Umbilical cord (tissue), 1 donor: ENCODE measurements at regions not wholly inside any gene's neighbourhood (a gene's known extent, or its start where the extent isn't known, plus 50 kb on each side); places are given as distances from the start of the nearest gene placed in this dataset.
"Not testable (repeated sequence)": the region's sequence is repeated elsewhere in the genome, so short reads cannot be mapped to it uniquely, and the experiment has no call there.

Source experiments
- DNase-seq: peaks from one replicate; pipeline ENCODE4 v3.0.0-alpha.2; 2015; ENCODE audit warnings: low spot score

DNA sequence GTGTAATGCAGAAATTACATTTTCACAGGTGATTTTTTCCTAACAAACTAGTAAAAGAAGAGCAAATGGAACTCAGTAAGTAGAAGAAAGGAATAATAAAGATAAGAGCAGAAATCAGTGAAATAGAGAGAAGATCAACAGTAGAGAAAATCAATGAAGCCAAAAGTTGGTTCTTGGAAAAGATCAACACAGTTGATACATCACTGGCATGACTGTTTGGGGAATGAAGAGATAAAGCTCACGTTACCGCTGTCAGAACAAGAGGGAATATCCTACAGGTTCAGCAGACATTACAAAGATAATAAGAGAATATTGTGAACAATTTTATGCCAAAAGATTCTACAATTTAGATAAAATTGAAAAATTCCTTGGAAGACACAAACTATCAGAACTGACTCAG lies 146.4 kb downstream of the ACTR3B start:
- no peak for DNase-seq

DNA sequence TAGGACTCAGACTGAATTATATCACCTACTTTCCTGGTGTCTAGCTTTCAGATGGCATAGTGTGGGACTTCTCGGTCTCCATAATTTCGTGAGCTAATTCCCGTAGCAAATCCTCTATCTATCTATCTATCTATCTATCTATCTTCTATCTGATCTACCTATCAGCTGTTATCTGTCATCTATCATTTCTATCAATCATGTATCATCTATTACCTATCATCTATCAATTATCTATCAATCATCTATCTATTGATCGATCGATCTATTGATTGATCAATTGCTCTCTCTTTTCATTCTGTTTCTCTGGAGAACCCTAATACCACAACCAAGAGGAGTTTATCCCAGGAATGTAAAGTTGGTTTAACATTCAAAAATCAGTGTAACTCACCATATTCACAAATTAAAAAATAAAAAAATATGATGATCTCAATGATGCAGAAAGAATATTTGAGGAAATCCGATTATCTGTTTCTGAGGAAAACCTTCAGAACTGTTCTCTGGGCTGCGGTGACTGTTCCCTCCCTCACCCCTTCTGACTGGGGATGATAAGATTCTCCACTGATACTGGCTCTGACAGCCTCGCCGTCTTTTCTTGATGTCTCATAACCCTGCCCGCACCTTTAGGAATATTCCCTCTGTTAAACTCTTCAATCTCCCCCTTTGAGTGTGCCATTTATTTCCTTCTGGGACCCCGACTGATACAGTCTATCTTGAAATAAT lies 147.7 kb downstream of the ACTR3B start:
- DNase-seq, result no peak

DNA sequence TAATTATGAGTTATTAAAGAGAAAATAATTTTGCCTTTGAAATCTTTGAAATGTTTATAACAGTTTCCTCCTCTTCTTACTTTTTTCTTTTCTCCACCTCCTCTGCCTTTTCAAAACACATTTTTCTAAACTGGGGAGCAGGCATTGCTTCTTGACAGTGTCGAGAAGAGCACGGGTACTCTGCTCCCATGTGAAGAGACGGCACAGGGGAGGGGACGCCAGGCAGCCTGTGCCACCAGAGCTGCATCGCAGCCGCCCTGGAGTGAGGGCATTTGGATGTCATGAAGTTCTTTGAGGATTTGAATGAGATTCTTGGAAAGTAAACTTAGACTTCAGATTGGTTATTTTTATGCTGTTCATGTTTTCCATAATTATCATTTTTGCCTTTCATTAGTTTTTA lies 149.7 kb downstream of the ACTR3B start:
- DNase-seq, result no peak

DNA sequence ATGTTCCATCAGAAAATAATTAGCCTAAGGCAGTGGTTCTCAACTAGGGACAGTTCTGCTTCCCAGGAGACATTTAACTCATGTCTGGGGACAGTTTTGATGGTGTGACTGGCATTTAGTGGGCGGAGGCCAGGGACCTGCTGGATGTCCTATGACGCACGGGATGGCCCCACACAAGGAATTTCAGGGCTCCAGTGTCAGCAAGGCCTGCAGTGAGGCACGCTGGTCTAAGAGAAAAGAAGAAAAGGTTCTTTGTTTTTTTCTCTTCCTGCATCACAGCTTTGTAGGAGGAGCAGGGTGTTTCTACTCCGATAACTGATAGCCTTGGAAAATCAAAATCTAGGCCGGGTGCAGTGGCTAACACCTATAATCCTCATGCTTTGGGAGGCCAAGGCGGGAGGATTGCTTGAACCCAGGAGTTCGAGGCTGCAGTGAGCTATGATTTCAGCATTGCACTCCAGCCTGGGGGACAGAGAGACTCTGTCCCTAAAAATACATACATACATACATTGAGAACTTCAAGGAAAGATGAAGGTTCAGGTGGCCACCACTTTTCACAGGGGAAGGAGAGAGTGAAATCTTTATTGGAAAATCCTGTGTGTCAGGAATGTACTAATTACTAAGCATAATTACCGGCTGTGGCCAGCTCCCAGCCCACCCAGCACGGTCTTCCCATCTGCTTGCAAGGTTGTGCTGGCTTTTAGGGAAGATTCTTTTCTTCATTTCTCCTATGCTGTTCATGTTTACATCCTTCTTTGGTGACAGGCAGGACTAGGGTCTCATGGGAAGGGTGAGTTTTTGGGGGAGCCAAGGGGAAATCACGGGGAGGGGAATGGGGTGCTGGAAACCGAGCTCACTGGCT lies 150.4 kb downstream of the ACTR3B start:
- no peak for DNase-seq

GRCh38 chr7:152910545-152911225 lies 151.1 kb downstream of the ACTR3B start:
- no peak for DNase-seq

GRCh38 chr7:152911226-152911560 lies 151.6 kb downstream of the ACTR3B start:
- DNase-seq, result no peak

GRCh38 chr7:152911922-152912321 lies 152.4 kb downstream of the ACTR3B start:
- no peak for DNase-seq

DNA sequence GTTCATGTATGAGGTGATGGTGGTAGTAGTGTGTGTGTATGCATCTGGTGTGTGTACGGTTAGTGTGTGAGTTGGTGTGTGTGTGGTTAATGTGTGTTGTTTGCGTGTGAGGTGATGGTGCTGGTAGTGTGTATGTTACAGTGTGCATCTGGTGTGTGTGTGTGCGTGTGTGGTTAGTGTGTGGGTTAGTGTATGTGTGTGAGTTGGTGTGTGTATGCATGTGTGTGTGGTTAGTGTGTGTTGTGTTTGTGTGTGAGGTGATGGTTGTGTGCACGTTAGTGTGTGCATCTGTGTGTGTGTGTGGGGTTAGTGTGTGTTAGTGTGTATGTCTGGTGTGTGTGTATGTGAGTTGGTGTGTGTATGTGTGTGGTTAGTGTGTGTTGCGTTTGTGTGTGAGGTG lies 153.0 kb downstream of the ACTR3B start:
- no peak for DNase-seq

GRCh38 chr7:152913492-152913891 lies 153.9 kb downstream of the ACTR3B start:
- no peak for DNase-seq

GRCh38 chr7:152914014-152914844 lies 154.7 kb downstream of the ACTR3B start:
- DNase-seq, result no peak

- not testable (repeated sequence) for DNase-seq
These were observed 155.2 kb downstream of the ACTR3B start for GRCh38 chr7:152914845-152915102.

- DNase-seq, result no peak
These were observed 162.9 kb downstream of the ACTR3B start for GRCh38 chr7:152922318-152923081.

- DNase-seq, result no peak
These were observed 164.2 kb downstream of the ACTR3B start for GRCh38 chr7:152923711-152924110.

DNA sequence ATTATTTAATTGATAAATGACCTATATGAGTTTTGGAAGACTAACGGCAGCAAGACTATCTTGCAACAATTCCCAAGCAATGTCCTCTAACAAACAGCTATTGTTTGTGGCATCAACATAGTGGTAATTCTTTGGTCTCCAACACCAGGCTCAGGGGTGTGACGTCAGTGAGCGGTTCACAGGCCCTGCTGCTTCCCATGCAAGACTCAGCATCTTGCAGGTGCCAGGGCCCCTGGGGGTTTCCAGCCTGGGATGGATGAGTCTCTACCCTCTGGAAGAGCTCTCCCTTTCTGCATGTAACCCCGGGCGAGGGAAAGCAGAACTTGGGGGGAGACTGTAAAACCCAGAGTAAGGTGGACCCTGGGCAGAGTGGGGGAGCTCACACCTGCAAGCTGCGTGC lies 164.7 kb downstream of the ACTR3B start:
- no peak for DNase-seq

- no peak for DNase-seq
These were observed 165.4 kb downstream of the ACTR3B start for GRCh38 chr7:152924826-152925411.

DNA sequence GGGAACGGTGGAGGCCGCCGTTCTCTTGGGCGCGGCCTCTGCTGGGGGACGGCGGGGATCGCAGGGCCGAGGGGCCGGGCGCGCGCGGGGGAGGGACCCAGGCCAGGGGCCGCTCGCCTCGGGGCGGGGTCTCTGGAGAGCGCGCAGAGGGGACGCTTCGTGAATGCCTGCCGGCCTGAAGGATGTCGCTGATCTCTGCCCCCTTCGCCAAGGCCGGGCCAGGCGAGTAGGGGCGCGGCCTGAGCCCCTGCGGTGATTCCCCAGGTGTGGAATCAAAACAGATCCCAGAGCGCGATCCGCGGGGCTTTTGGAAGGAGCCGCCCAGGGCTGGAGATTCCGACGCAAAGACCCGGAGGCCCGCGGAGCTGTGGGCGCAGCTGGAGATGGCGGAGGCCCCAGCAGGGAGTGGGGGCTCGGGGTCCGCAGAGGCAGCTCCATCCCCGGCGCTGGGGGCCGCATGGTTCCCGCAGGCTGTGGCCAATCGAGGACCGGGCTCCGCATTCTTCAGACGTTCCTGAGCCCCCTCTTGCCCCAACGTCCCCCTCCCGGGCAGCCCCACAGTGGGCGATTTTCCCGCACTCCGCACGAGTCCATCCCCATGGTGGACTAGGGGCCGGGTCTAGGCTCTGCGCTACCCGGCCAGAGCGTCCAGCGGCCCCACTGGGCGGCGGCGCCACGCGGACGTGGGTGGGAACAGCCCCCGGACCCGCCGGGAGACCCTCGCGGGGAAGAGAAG lies 166.0 kb downstream of the ACTR3B start:
- DNase-seq, result peak; percentile 13

DNA sequence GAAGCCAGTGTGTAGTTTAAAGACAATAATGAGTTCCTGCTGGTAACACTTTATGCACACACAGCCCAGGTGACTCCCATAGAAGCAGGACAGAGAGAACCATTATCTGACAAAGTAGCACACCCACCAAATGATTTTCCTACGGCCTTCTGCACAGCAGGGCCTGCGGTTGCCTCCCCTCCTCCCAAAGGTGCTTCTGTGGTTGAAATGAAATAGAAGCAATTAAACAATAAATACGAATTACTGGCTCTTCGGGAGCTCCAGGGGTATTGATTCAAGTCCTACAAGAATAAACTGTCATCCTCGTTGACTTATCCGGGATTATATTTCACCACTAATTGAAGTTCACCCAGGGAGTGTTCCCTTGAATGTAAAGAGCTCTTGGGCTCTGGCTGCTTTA lies 172.1 kb downstream of the ACTR3B start:
- DNase-seq, result no peak

DNA sequence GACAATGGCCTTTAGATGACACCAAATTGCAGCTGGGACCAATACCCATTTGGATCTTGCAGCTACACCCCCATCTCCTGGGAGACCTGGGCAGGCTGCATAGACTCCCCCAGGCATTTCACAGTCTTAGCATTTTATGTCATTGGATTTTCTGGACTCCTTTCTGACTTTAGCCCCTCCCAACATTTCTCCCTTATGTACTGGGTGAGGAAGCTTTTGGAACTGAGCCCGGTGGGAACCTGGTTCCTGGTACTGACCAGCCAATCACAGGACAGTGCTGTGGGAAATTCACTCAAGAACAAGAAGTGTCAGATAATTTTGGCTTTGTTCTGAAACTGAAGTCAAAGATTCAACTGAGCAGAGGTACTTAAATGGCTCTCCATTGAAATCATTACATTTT lies 177.7 kb downstream of the ACTR3B start:
- DNase-seq, result no peak

- not testable (repeated sequence) for DNase-seq
These were observed 187.1 kb downstream of the ACTR3B start for GRCh38 chr7:152946616-152947015.

GRCh38 chr7:152947686-152948085 lies 188.1 kb downstream of the ACTR3B start:
- DNase-seq, result no peak
